ENCODE measurements at regions not wholly inside any gene's neighbourhood (a gene's known extent, or its start where the extent isn't known, plus 50 kb on each side); places are given as distances from the start of the nearest gene placed in this dataset.
"Not testable (repeated sequence)": the region's sequence is repeated elsewhere in the genome, so short reads cannot be mapped to it uniquely, and the experiment has no call there.

GRCh38 chr6:85286507-85286906 lies 163.4 kb upstream of the NT5E start:
- not testable (repeated sequence) for H3K4me1 ChIP-seq (ENCODE audit: insufficient read depth); H3K27ac ChIP-seq (ENCODE audit: low read depth); H3K36me3 ChIP-seq (ENCODE audit: insufficient read depth); DNase-seq (ENCODE audit: extremely low spot score); H3K4me3 ChIP-seq (ENCODE audit: low read depth, low read length)

- Histone ChIP-seq H3K4me3 (ENCODE audit: low read depth, low read length) (no peak overlapping the region), H3K4me1 (ENCODE audit: insufficient read depth) (no peaks in the 10 kb centered on the region), H3K36me3 (ENCODE audit: insufficient read depth) (no peaks in the 10 kb centered on the region), H3K27ac (ENCODE audit: low read depth) (no peak overlapping the region)
- DNase-seq (ENCODE audit: extremely low spot score), result no peak
- WGBS, result 91% methylated on average over 22 of the region's 22 CpGs
Measured at GRCh38 chr6:85285934-85286333, 163.9 kb upstream of the NT5E start.

GRCh38 chr6:85285114-85285513 lies 164.8 kb upstream of the NT5E start:
- H3K27ac ChIP-seq (ENCODE audit: low read depth), result no peak overlapping the region
- no peak for DNase-seq (ENCODE audit: extremely low spot score)
- no peak overlapping the region for H3K4me3 ChIP-seq (ENCODE audit: low read depth, low read length)
- no peaks in the 10 kb centered on the region for H3K36me3 ChIP-seq (ENCODE audit: insufficient read depth)
- no peaks in the 10 kb centered on the region for H3K4me1 ChIP-seq (ENCODE audit: insufficient read depth)
- 80% methylated on average over 6 of the region's 6 CpGs for WGBS

- H3K36me3 ChIP-seq (ENCODE audit: insufficient read depth), result no peaks in the 10 kb centered on the region
- DNase-seq (ENCODE audit: extremely low spot score), result no peak
- no peak overlapping the region for H3K27ac ChIP-seq (ENCODE audit: low read depth)
- H3K4me1 ChIP-seq (ENCODE audit: insufficient read depth), result no peaks in the 10 kb centered on the region
- WGBS, result 86% methylated on average over 3 of the region's 3 CpGs
- H3K4me3 ChIP-seq (ENCODE audit: low read depth, low read length), result no peak overlapping the region
Measured at GRCh38 chr6:85283436-85283835, 166.4 kb upstream of the NT5E start.

GRCh38 chr6:85278466-85279035 lies 171.3 kb upstream of the NT5E start:
- H3K36me3 ChIP-seq (ENCODE audit: insufficient read depth), result no peaks in the 10 kb centered on the region
- H3K27ac ChIP-seq (ENCODE audit: low read depth), result no peak overlapping the region
- no peaks in the 10 kb centered on the region for H3K4me1 ChIP-seq (ENCODE audit: insufficient read depth)
- no peak overlapping the region for H3K4me3 ChIP-seq (ENCODE audit: low read depth, low read length)
- DNase-seq (ENCODE audit: extremely low spot score), result no peak
- 42% methylated on average over 3 of the region's 3 CpGs for WGBS

GRCh38 chr6:85276026-85276425 lies 173.9 kb upstream of the NT5E start:
- not testable (repeated sequence) for H3K27ac ChIP-seq (ENCODE audit: low read depth); H3K4me3 ChIP-seq (ENCODE audit: low read depth, low read length); H3K4me1 ChIP-seq (ENCODE audit: insufficient read depth); DNase-seq (ENCODE audit: extremely low spot score); H3K36me3 ChIP-seq (ENCODE audit: insufficient read depth)
- 81% methylated on average over 1 of the region's 1 CpG for whole genome bisulfite sequencing

- WGBS, result 68% methylated on average over 6 of the region's 6 CpGs
- H3K4me3 ChIP-seq (ENCODE audit: low read depth, low read length), result no peak overlapping the region
- H3K27ac ChIP-seq (ENCODE audit: low read depth), result no peak overlapping the region
- DNase-seq (ENCODE audit: extremely low spot score), result no peak
- H3K4me1 ChIP-seq (ENCODE audit: insufficient read depth), result no peaks in the 10 kb centered on the region
- H3K36me3 ChIP-seq (ENCODE audit: insufficient read depth), result no peaks in the 10 kb centered on the region
Measured at GRCh38 chr6:85275338-85275985, 174.4 kb upstream of the NT5E start.

- Histone ChIP-seq H3K27ac (ENCODE audit: low read depth) (no peak overlapping the region), H3K4me1 (ENCODE audit: insufficient read depth) (no peaks in the 10 kb centered on the region), H3K4me3 (ENCODE audit: low read depth, low read length) (no peak overlapping the region), H3K36me3 (ENCODE audit: insufficient read depth) (no peaks in the 10 kb centered on the region)
- no peak for DNase-seq (ENCODE audit: extremely low spot score)
Measured at GRCh38 chr6:85273870-85274269, 176.0 kb upstream of the NT5E start.

- H3K36me3 ChIP-seq (ENCODE audit: insufficient read depth), result no peaks in the 10 kb centered on the region
- 79% methylated on average over 4 of the region's 4 CpGs for WGBS
- DNase-seq (ENCODE audit: extremely low spot score), result no peak
- no peak overlapping the region for H3K27ac ChIP-seq (ENCODE audit: low read depth)
- no peaks in the 10 kb centered on the region for H3K4me1 ChIP-seq (ENCODE audit: insufficient read depth)
- no peak overlapping the region for H3K4me3 ChIP-seq (ENCODE audit: low read depth, low read length)
Measured at GRCh38 chr6:85273046-85273445, 176.8 kb upstream of the NT5E start.

GRCh38 chr6:85272592-85272991 lies 177.3 kb upstream of the NT5E start:
- no peak for DNase-seq (ENCODE audit: extremely low spot score)
- Histone ChIP-seq H3K27ac (ENCODE audit: low read depth) (no peak overlapping the region), H3K4me1 (ENCODE audit: insufficient read depth) (no peaks in the 10 kb centered on the region), H3K4me3 (ENCODE audit: low read depth, low read length) (no peak overlapping the region), H3K36me3 (ENCODE audit: insufficient read depth) (no peaks in the 10 kb centered on the region)
- 38% methylated on average over 3 of the region's 3 CpGs for WGBS

- Histone ChIP-seq H3K27ac (ENCODE audit: low read depth) (no peak overlapping the region), H3K4me3 (ENCODE audit: low read depth, low read length) (no peak overlapping the region), H3K36me3 (ENCODE audit: insufficient read depth) (no peaks in the 10 kb centered on the region), H3K4me1 (ENCODE audit: insufficient read depth) (no peaks in the 10 kb centered on the region)
- no peak for DNase-seq (ENCODE audit: extremely low spot score)
- WGBS, result 79% methylated on average over 3 of the region's 3 CpGs
Measured at GRCh38 chr6:85262621-85263020, 187.3 kb upstream of the NT5E start.

- Histone ChIP-seq H3K27ac (ENCODE audit: low read depth) (no peak overlapping the region), H3K4me3 (ENCODE audit: low read depth, low read length) (no peak overlapping the region), H3K4me1 (ENCODE audit: insufficient read depth) (no peaks in the 10 kb centered on the region), H3K36me3 (ENCODE audit: insufficient read depth) (no peaks in the 10 kb centered on the region)
- WGBS, result 76% methylated on average over 6 of the region's 6 CpGs
- DNase-seq (ENCODE audit: extremely low spot score), result no peak
Measured at GRCh38 chr6:85261271-85261670, 188.6 kb upstream of the NT5E start.

- Histone ChIP-seq H3K27ac (ENCODE audit: low read depth) (no peak overlapping the region), H3K4me1 (ENCODE audit: insufficient read depth) (no peaks in the 10 kb centered on the region), H3K4me3 (ENCODE audit: low read depth, low read length) (no peak overlapping the region), H3K36me3 (ENCODE audit: insufficient read depth) (no peaks in the 10 kb centered on the region)
- no peak for DNase-seq (ENCODE audit: extremely low spot score)
Measured at GRCh38 chr6:85255661-85256060, 194.2 kb upstream of the NT5E start.

- no peak overlapping the region for H3K4me3 ChIP-seq (ENCODE audit: low read depth, low read length)
- no peaks in the 10 kb centered on the region for H3K36me3 ChIP-seq (ENCODE audit: insufficient read depth)
- no peak overlapping the region for H3K27ac ChIP-seq (ENCODE audit: low read depth)
- DNase-seq (ENCODE audit: extremely low spot score), result no peak
- WGBS, result 73% methylated on average over 2 of the region's 2 CpGs
- no peaks in the 10 kb centered on the region for H3K4me1 ChIP-seq (ENCODE audit: insufficient read depth)
Measured at GRCh38 chr6:85252552-85252951, 197.3 kb upstream of the NT5E start.

GRCh38 chr6:85252085-85252484 lies 197.8 kb upstream of the NT5E start:
- H3K36me3 ChIP-seq (ENCODE audit: insufficient read depth), result no peaks in the 10 kb centered on the region
- no peak overlapping the region for H3K27ac ChIP-seq (ENCODE audit: low read depth)
- WGBS, result 65% methylated on average over 2 of the region's 2 CpGs
- no peak overlapping the region for H3K4me3 ChIP-seq (ENCODE audit: low read depth, low read length)
- DNase-seq (ENCODE audit: extremely low spot score), result no peak
- no peaks in the 10 kb centered on the region for H3K4me1 ChIP-seq (ENCODE audit: insufficient read depth)

Data from urinary bladder (tissue), 3 donors.